GM21529 (cell line): ENCODE measurements at regions not wholly inside any gene's neighbourhood (a gene's known extent, or its start where the extent isn't known, plus 50 kb on each side); places are given as distances from the start of the nearest gene placed in this dataset.

Experiments used
- ATAC-seq: cut with Tn5 transposase; IDR thresholded peaks from one replicate; pipeline ENCODE4 v1.9.1; 2021; ENCODE audit not compliant: unreplicated experiment

- ATAC-seq: no peak
Measured at GRCh38 chr2:108067820-108068405, 81.6 kb downstream of the SLC5A7 start.

DNA sequence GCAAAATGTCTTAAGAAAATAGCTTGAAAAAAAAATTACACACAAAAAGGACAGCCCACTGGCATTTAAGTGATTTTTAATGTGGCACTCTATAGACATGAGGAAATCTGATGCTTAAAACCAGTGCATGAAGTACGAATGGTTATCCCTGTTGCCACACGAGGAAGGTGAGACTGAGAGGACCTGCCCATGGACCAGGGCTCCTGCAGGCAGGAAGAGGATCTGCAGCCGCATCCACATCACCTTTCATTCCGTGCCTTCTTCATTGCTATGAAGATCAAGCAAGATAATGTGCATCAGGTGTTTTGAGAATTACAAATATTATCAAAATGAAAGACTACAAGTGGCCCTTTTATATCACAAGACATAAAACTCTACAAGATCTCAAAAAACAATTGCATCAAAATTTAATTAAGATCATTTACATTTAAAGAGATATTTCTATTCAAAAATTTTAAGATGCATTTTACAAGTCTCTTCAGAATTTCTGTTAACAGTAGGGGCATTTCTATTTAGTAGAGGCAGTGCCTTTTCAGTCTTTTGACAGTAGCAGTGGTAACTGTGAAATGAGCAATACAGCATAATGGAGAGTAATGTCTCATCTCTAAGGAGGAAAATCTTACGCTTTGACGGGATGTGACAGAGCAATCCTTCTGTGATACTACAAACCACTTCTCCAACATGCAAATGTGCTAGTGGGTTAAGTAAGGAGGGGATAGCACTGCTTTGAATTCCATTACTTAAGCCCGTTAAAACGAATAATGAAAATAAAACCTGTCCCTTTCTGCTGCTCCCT lies 83.4 kb downstream of the SLC5A7 start:
- ATAC-seq: no peak

DNA sequence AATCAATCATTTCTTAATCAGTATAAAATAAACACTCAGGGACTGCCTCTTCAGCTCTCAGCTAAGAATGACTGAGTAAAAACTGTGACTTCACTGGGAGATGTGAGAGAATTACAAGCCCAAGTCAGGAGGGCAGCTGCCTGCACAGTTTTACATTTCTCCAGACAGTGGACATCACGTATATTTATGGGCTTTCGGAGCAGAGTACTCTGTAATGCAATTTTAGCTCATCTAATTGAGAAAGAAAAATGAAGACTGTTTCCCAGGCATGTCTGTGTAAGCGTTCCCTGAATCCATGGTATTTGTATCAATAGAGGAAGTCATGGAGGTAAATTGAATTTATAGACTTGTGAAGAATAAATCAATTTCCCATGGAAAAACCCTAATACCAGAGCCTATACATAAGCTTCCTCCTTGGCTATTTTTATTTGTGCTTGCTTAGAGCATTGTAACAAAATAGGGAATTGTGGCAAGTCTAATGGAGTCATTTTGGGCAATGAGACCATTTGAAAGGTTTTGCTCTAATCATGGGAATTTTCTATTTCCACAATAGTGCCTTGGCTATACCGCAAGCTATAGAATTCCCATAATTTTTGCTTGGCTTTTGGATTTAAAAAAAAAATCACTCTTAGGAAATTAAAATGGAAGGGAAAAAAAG lies 87.2 kb downstream of the SLC5A7 start:
- no peak for ATAC-seq

DNA sequence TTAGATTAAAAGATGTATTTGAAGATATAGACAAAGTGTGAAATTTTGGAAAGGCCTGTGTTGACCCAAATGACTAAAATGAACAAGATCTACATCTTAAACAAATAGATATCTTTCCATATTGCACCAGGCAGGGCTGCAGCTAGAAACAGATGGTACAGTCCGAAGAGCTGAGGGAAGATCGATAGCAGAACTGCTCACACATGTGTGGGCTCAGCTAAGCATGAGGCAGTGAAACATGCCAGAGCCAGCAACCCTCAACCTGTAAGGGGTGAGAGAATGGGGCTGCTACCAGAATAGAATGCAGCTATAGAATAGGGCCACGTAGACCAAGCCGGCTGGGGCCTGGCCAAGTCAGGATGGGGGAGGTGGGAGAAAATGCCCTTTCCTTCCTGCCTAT lies 87.8 kb downstream of the SLC5A7 start:
- ATAC-seq: no peak

DNA sequence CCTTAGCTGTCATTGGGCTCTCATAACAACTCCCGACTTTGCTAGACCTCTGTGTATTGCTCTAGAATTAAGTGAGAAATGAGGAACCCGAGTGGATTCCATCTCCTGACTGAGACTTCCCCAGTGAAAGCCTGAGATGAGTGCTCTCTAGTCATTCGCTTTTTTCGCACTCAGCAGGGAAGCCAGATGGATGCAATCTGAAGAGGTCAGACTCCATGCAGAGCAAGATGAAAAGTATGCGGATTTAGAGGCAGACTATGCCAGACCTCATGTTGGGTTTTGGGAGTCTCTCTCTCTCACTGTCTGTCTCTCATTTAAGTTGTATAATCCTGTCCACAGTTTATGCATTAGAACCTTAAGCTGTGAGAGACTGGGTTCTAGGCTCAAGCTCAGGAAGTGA lies 88.6 kb downstream of the SLC5A7 start:
- no peak for ATAC-seq

DNA sequence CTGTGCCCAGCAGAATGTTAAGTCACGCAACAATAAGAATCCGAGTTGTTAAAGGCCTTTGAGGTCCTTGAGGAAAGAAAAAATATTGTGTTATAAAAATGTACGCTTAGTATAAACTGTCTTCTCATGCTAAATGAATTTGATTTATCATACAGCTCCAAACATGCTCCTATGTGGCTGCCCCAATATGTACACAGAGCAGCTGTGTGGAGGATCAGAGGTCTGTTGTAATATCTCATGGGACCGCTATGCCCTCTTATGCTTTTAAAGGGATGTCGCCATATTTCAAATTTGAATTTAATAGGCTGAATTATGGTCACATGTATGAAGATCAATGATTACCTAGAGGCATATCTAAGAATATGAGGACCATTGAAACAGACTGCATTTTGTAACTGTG lies 90.2 kb downstream of the SLC5A7 start:
- no peak for ATAC-seq

DNA sequence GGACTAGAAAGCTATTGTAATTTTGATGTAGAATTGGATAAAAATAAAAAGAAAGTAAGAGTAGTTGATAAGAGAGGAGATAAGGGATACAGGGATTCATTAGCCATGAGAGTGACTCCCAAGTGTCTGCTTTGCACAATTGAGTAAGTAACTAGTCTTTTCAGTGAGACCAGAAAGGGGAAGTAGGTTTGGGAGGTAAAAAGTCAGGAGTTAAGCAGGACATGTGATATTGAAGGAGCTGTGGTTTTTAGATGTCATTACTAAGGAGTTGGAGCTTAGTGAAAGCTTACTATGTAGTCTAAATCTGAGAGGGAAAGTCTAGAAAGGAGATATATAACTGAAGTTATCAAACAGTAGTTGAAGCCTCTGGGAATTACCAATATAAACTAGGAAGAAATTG lies 93.4 kb downstream of the SLC5A7 start:
- no peak for ATAC-seq

GRCh38 chr2:108080177-108080576 lies 93.9 kb downstream of the SLC5A7 start:
- ATAC-seq: no peak

DNA sequence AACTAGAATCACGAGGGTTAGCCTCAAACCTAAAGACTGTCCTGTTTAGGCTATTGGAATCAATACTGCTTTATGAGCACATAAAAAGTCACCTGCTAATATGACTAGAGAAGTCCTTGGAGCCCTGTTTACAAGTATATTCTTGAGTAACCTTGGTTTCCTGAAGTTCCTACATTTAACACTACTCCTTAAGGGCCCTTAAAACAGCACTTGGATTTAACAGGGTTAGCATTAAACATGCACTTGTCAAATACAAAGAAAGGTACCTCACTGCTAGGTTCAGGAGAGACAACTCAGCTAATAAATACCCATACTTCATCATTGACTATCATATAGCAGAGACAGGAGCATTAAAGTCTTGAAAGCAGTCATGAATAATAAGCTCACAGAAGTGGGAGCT lies 96.7 kb downstream of the SLC5A7 start:
- no peak for ATAC-seq

DNA sequence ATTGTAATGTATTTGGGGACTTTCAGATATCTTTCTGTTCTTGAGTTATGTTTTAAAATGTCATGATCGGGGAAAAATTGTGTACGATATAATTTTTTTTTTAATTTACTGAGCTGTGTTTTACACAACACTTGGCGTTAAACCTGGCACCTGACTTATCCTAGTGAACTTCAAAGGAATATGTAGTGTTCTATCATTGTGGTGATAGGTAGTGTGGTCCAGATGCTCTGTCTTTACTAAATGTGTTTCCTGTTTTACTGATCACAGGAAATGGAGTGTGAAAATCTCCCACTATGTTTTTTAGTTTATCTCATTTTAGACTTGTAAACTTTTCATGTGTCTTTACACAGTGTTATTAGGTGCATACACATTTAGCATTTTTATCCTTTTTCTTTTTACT lies 98.0 kb downstream of the SLC5A7 start:
- no peak for ATAC-seq

- ATAC-seq: no peak
Measured at GRCh38 chr2:108092886-108093285, 106.6 kb downstream of the SLC5A7 start.

- ATAC-seq: no peak
Measured at GRCh38 chr2:108101481-108101880, 115.2 kb downstream of the SLC5A7 start.

DNA sequence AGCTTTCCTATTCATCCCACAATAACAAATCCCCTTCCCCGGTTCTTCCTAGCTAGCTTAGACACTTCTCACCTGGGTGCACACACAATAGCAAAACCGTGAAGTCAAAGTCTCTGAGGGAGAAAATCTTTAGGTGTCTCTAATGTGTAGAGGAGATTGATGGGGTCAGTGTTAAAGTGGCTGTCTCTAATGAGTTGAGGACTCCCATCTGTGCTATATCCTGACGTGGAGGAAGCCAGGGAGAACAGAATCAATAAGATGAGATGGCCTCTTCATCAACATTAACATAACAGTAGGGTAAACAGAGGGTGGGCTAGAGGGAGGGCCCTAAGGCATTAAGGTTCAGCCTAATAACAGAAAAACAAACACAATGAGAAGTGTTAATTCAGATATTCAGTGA lies 120.4 kb downstream of the SLC5A7 start:
- ATAC-seq: no peak

DNA sequence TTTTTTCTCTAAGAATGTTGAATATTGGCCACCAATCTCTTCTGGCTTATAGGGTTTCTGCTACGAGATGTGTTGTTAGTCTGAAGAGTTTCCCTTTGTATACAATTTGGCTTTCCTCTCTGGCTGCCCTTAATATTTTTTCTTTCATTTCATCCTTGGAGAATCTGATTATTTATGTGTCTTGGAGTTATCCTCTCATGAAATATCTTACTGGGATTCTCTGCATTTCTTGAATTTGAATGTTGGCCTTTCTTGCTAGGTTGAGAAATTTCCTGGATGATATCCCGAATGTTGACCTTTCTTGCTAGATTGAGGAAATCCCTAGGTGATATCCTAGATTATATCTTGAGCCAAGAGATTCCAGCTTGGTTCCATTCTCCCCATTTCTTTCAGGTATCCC lies 125.6 kb downstream of the SLC5A7 start:
- ATAC-seq: no peak

DNA sequence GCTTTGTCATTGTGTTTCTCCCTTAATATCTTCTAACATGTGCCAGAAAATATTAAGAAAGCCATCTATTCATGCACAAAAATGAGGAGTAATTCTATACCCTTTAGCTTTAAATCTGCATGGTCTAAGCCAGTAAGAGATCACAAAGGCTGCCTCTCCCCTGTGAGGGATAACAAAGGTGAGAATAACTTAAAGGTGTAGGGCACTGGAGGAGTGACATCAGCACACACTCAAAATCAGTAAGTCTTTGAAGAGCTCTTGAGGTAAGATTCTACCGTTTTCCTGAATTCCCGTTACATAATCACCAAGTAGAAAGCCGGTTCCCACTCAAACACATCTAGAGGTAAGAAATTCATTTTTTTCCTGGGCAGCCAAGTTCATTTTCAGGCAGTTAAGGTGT lies 123.9 kb upstream of the SULT1C3 start:
- no peak for ATAC-seq

DNA sequence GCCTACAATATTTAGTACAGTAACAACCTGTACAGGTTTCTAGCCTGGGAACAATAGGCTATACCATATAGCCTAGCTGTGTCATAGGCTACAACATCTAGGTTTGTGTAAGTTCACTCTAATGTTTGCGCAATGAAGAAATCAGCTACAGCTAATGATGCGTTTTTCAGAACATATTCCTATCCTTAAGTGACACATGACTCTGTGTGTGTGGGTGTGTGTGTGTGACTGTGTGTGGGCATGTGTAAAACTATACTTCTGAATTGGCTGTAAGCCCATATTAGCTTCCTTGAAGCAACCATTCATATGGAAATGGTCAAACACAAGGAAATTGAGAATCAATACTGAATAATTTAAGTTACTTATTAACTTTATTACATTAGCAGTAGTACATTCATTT lies 120.8 kb upstream of the SULT1C3 start:
- ATAC-seq: no peak

GRCh38 chr2:108119492-108119891 lies 120.3 kb upstream of the SULT1C3 start:
- ATAC-seq: no peak

- ATAC-seq: no peak
Measured at GRCh38 chr2:108124736-108125495, 114.9 kb upstream of the SULT1C3 start.

DNA sequence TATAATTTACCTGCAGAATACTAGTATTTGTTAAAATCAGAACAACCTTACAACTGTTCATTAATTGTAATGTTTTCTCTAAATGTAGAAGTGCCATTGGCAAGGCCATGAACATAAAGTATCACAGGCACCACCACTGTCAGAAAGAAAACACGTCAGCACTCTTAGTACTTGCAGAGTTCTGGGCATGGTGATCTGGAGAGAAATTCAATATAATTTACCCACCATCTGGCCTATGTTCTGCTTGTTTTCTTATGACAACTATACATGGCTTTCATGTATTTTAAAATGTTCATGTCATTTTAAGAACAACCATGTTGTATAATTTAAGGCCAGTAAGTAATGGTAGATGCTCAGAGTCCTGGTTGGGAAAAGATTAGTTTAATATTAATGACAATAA lies 114.2 kb upstream of the SULT1C3 start:
- ATAC-seq: no peak

GRCh38 chr2:108128249-108128648 lies 111.5 kb upstream of the SULT1C3 start:
- ATAC-seq: no peak

DNA sequence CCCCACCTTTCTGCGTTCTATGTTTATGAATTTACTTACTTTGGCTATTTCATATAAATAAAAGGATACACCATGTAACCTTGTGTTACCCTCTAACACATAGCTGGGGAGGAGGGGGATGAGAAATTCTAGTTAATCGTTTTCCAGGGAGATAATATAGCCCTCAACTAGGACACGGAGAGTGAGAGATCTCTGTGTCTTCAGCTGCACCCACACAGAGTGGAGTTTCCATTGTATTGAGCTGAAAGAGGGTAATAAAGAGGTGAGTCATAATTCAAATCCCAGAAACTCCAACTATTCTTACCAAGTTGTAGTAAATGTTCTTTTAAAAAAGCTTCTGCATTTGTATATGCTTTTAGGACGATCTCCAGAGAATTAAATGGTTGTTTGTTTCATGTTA lies 110.1 kb upstream of the SULT1C3 start:
- ATAC-seq: no peak

GRCh38 chr2:108133457-108133856 lies 106.3 kb upstream of the SULT1C3 start:
- ATAC-seq: no peak
